ENCODE measurements at regions not wholly inside any gene's neighbourhood (a gene's known extent, or its start where the extent isn't known, plus 50 kb on each side); places are given as distances from the start of the nearest gene placed in this dataset.

DNA sequence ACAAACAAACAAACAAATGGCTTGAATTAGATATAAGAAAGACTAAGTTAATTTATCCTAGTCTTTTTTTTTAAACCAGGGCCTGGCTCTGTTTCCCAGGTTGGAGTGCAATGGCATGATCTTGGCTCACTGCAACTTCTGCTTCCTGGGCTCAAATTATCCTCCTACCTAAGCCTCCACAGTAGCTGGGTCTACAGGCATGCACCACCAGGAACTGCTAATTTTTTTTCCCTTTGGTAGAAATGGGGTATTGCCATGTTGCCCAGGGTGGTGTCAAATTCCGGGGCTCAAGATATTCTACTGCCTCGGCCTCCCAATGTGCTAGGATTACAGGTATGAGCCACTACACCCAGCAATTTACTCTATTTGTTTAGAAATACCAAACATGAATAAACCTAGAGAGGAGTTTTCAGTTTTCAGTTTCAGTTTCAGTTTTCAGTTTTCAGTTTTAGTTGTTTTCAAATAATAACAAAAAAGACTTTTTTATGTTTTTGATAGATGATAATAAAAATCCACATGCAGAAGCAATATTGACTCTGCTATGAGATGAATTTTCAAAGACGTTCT, 817.0 kb downstream of the FLRT2 start:
- H3K4me1 ChIP-seq (ENCODE audit: insufficient read depth): no peaks in the 10 kb centered on the region
- DNase-seq (ENCODE audit: low spot score) (no peak), ATAC-seq (no peak)
- no peak overlapping the region for H3K4me2 ChIP-seq
- no peak overlapping the region for H3K27ac ChIP-seq (ENCODE audit: low read depth)
- no peaks in the 10 kb centered on the region for H3K27me3 Mint-ChIP-seq (ENCODE audit: insufficient read depth, low read depth, poor library complexity)
- TF ChIP-seq NANOG (IDR thresholded peaks at IDR 0.05; ENCODE audit: borderline replicate concordance) (no peak), EZH2 (IDR thresholded peaks at IDR 0.05; ENCODE audit: low read depth, unreplicated experiment) (no peak), POLR2AphosphoS5 (IDR thresholded peaks at IDR 0.05; ENCODE audit: low read depth) (no peak), ZNF114 (CRISPR knock-in tag; IDR thresholded peaks at IDR 0.05) (no peak), ETS1 (IDR thresholded peaks at IDR 0.05) (no peak), REST (IDR thresholded peaks at IDR 0.05; ENCODE audit: unreplicated experiment) (no peak), STAT1 (IDR thresholded peaks at IDR 0.05; ENCODE audit: unreplicated experiment) (no peak), JUNB (IDR thresholded peaks at IDR 0.05; ENCODE audit: unreplicated experiment) (no peak), ZNF462 (CRISPR knock-in tag; IDR thresholded peaks at IDR 0.05) (no peak), CREB1 (CRISPR knock-in tag; IDR thresholded peaks at IDR 0.05; ENCODE audit: low read depth) (no peak), EZH2phosphoT487 (IDR thresholded peaks at IDR 0.05; ENCODE audit: unreplicated experiment) (no peak)
- TF ChIP-seq, protein P1, sequence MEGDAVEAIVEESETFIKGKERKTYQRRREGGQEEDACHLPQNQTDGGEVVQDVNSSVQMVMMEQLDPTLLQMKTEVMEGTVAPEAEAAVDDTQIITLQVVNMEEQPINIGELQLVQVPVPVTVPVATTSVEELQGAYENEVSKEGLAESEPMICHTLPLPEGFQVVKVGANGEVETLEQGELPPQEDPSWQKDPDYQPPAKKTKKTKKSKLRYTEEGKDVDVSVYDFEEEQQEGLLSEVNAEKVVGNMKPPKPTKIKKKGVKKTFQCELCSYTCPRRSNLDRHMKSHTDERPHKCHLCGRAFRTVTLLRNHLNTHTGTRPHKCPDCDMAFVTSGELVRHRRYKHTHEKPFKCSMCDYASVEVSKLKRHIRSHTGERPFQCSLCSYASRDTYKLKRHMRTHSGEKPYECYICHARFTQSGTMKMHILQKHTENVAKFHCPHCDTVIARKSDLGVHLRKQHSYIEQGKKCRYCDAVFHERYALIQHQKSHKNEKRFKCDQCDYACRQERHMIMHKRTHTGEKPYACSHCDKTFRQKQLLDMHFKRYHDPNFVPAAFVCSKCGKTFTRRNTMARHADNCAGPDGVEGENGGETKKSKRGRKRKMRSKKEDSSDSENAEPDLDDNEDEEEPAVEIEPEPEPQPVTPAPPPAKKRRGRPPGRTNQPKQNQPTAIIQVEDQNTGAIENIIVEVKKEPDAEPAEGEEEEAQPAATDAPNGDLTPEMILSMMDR (conservative IDR thresholded peaks at IDR 0.05; ENCODE audit: low read depth in 2 of 2): no peak
- H4K20me1 ChIP-seq (replicated peaks; ENCODE audit: insufficient read depth): no peaks in the 10 kb centered on the region
- H3K4me1 Mint-ChIP-seq: no peaks in the 10 kb centered on the region
- H3K36me3 Mint-ChIP-seq (ENCODE audit: low read depth): no peaks in the 10 kb centered on the region; the same call in 2 of the 3 replicates
- H3K79me2 ChIP-seq (replicated peaks; ENCODE audit: insufficient read depth): no peaks in the 10 kb centered on the region
- H2AFZ ChIP-seq: no peak overlapping the region
- no peaks in the 10 kb centered on the region for H3K27me3 ChIP-seq (ENCODE audit: insufficient read depth)
- H3F3A ChIP-seq (replicated peaks; ENCODE audit: low read depth): no peaks in the 10 kb centered on the region
- no peak overlapping the region for H3K27ac Mint-ChIP-seq
- H3K4me3 ChIP-seq: no peak overlapping the region
- no peaks in the 10 kb centered on the region; the same call in none of the 2 replicates for H3K9me2 ChIP-seq (ENCODE audit: insufficient read depth)
- no peak overlapping the region for H3K4me3 Mint-ChIP-seq
- no peaks in the 10 kb centered on the region for H3K36me3 ChIP-seq (ENCODE audit: insufficient read depth)
- H3K9me3 Mint-ChIP-seq: no peaks in the 10 kb centered on the region

All from GM23338 (cell line).